ENCODE measurements at regions not wholly inside any gene's neighbourhood (a gene's known extent, or its start where the extent isn't known, plus 50 kb on each side); places are given as distances from the start of the nearest gene placed in this dataset.
"Not testable (repeated sequence)": the region's sequence is repeated elsewhere in the genome, so short reads cannot be mapped to it uniquely, and the experiment has no call there.

GRCh38 chrX:39484159-39485068 is 613.3 kb downstream of the BCOR start:
- no peak for DNase-seq

GRCh38 chrX:39487166-39487968 is 610.4 kb downstream of the BCOR start:
- DNase-seq: no peak

- DNase-seq: no peak
Observed at GRCh38 chrX:39487969-39488330, 609.8 kb downstream of the BCOR start.

GRCh38 chrX:39491548-39492297 is 606.0 kb downstream of the BCOR start:
- no peak for DNase-seq

GRCh38 chrX:39492497-39493162 is 605.1 kb downstream of the BCOR start:
- no peak for DNase-seq

GRCh38 chrX:39493168-39493567 is 604.6 kb downstream of the BCOR start:
- DNase-seq: no peak

- DNase-seq: not testable (repeated sequence)
Observed at GRCh38 chrX:39497117-39497516, 600.6 kb downstream of the BCOR start.

GRCh38 chrX:39497702-39498265 is 600.0 kb downstream of the BCOR start:
- no peak for DNase-seq

- DNase-seq: no peak
Observed at GRCh38 chrX:39499996-39500395, 597.8 kb downstream of the BCOR start.

GRCh38 chrX:39501822-39502221 is 595.9 kb downstream of the BCOR start:
- no peak for DNase-seq

GRCh38 chrX:39502486-39502885 is 595.3 kb downstream of the BCOR start:
- DNase-seq: no peak

GRCh38 chrX:39504227-39504626 is 593.5 kb downstream of the BCOR start:
- no peak for DNase-seq

GRCh38 chrX:39504850-39505259 is 592.9 kb downstream of the BCOR start:
- no peak for DNase-seq

- DNase-seq: no peak
Observed at GRCh38 chrX:39506131-39506530, 591.6 kb downstream of the BCOR start.

- DNase-seq: no peak
Observed at GRCh38 chrX:39507034-39507433, 590.7 kb downstream of the BCOR start.

- no peak for DNase-seq
Observed at GRCh38 chrX:39507617-39508299, 590.0 kb downstream of the BCOR start.

GRCh38 chrX:39508300-39508692 is 589.5 kb downstream of the BCOR start:
- no peak for DNase-seq

GRCh38 chrX:39509157-39509556 is 588.6 kb downstream of the BCOR start:
- DNase-seq: no peak

- DNase-seq: no peak
Observed at GRCh38 chrX:39513836-39514235, 583.9 kb downstream of the BCOR start.

- DNase-seq: no peak
Observed at GRCh38 chrX:39514801-39515200, 583.0 kb downstream of the BCOR start.

- DNase-seq: no peak
Observed at GRCh38 chrX:39516427-39516841, 581.3 kb downstream of the BCOR start.
